A673 (cell line): ENCODE measurements at regions not wholly inside any gene's neighbourhood (a gene's known extent, or its start where the extent isn't known, plus 50 kb on each side); places are given as distances from the start of the nearest gene placed in this dataset.

Experiments used
- EZH2 ChIP-seq: fragments of 200-600 bp; sonication (generic); IDR thresholded peaks from 2 replicates; pipeline ENCODE4 v1.6.1; 2017; ENCODE audit warnings: borderline replicate concordance, low read depth, mild to moderate bottlenecking, mixed read lengths, antibody characterized with exemption, low read length; ENCODE audit not compliant: poor library complexity, severe bottlenecking
- TF ChIP-seq, protein P1 (sequence below): fragments of 300-800, 200-600 bp; sonication (generic); conservative IDR thresholded peaks from 2 replicates; pipeline ENCODE4 v1.5.1; 2017; ENCODE audit warnings: low read depth, mild to moderate bottlenecking, antibody characterized with exemption, low read length, moderate library complexity, mixed read lengths

DNA sequence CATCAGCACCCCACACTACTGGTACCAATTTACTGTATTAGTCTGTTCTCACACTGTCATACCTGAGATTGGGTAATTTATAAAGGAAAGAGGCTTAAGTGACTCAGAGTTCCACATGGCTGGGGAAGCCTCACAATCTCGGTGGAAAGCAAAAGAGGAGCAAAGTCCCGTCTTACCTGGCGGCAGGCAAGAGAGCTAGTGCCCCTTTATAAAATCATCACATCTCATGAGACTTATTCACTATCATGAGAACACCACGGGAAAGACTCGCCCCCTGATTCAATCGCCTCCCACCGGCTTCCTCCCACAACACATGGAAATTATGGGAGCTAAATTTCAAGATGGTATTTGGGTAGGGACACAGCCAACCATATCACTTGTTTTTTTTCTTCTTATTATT lies 717.2 kb downstream of the TRIB2 start:
- TF ChIP-seq, protein P1, sequence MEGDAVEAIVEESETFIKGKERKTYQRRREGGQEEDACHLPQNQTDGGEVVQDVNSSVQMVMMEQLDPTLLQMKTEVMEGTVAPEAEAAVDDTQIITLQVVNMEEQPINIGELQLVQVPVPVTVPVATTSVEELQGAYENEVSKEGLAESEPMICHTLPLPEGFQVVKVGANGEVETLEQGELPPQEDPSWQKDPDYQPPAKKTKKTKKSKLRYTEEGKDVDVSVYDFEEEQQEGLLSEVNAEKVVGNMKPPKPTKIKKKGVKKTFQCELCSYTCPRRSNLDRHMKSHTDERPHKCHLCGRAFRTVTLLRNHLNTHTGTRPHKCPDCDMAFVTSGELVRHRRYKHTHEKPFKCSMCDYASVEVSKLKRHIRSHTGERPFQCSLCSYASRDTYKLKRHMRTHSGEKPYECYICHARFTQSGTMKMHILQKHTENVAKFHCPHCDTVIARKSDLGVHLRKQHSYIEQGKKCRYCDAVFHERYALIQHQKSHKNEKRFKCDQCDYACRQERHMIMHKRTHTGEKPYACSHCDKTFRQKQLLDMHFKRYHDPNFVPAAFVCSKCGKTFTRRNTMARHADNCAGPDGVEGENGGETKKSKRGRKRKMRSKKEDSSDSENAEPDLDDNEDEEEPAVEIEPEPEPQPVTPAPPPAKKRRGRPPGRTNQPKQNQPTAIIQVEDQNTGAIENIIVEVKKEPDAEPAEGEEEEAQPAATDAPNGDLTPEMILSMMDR = no peak
- TF ChIP-seq EZH2 = no peak
